ENCODE measurements at regions not wholly inside any gene's neighbourhood (a gene's known extent, or its start where the extent isn't known, plus 50 kb on each side); places are given as distances from the start of the nearest gene placed in this dataset.
"Not testable (repeated sequence)": the region's sequence is repeated elsewhere in the genome, so short reads cannot be mapped to it uniquely, and the experiment has no call there.

- H3K27ac ChIP-seq, result no peak overlapping the region
- TF ChIP-seq ZFX (IDR thresholded peaks at IDR 0.05; ENCODE audit: borderline replicate concordance), result no peak
- TF ChIP-seq, protein P1, sequence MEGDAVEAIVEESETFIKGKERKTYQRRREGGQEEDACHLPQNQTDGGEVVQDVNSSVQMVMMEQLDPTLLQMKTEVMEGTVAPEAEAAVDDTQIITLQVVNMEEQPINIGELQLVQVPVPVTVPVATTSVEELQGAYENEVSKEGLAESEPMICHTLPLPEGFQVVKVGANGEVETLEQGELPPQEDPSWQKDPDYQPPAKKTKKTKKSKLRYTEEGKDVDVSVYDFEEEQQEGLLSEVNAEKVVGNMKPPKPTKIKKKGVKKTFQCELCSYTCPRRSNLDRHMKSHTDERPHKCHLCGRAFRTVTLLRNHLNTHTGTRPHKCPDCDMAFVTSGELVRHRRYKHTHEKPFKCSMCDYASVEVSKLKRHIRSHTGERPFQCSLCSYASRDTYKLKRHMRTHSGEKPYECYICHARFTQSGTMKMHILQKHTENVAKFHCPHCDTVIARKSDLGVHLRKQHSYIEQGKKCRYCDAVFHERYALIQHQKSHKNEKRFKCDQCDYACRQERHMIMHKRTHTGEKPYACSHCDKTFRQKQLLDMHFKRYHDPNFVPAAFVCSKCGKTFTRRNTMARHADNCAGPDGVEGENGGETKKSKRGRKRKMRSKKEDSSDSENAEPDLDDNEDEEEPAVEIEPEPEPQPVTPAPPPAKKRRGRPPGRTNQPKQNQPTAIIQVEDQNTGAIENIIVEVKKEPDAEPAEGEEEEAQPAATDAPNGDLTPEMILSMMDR (IDR thresholded peaks at IDR 0.05), result no peak
Measured at GRCh38 chr4:134122903-134123302, 78.7 kb downstream of the PABPC4L start.

DNA sequence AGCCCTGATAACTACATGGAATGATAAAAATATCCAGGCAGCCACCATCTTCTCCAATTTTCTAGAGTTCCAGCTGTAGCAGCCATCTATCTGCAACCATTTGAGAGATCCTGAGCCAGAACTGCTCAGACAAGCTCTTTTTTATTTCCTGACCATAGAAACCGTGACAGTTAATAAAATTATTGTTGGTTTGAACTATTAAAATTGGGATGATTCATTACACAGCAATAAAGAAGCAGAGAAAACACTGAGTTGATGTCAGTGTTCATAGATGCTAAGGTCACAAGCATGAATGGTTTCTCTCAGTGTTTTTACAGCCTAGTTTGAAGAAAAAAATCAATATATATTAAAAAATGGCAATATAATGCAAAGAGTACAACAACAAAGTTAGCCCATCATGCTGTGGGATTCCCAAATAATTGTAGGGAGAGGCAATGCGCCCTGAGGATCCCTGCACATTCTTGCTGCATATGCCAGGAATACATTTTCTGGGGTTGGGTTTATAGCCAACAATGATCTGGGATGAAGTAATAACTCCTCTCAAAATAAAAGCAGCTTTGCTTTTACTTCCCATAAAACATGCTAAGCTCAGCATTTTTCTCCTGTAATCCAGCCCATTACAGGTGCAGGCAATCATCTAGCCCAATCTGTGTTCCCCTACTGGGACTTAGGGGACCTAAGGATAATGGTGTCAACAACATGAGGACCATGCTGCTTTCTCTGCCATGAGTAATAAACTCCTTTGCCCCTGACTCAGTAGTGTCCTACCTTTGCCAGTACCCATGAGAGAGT, 84.0 kb downstream of the PABPC4L start:
- H3K27ac ChIP-seq, result no peak overlapping the region
- TF ChIP-seq, protein P1 (IDR thresholded peaks at IDR 0.05), result no peak
- TF ChIP-seq ZFX (IDR thresholded peaks at IDR 0.05; ENCODE audit: borderline replicate concordance), result no peak

- TF ChIP-seq, protein P1 (IDR thresholded peaks at IDR 0.05), result no peak
- no peak for TF ChIP-seq ZFX (IDR thresholded peaks at IDR 0.05; ENCODE audit: borderline replicate concordance)
- H3K27ac ChIP-seq, result no peak overlapping the region
Measured at GRCh38 chr4:134089885-134090284, 111.7 kb downstream of the PABPC4L start.

DNA sequence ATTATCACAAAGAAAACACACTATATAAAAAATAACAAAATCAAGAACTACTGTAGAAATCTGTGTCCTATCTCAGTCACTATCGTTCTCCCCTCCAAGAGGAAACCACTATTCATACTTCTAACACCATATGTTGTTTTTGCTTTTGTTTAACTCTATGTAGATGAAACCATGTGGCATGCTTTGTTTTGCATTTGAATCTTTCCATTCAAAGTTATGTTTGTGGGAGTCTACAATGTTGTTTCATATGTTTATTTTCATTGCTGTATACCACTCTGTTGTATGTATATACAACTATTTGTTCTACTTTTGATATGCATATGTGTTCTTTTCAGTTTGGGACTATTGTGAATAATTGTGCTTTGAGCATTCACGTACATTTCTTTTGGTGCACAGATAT, 116.1 kb downstream of the PABPC4L start:
- H3K27ac ChIP-seq, result no peak overlapping the region
- TF ChIP-seq, protein P1 (IDR thresholded peaks at IDR 0.05), result no peak
- TF ChIP-seq ZFX (IDR thresholded peaks at IDR 0.05; ENCODE audit: borderline replicate concordance), result no peak

DNA sequence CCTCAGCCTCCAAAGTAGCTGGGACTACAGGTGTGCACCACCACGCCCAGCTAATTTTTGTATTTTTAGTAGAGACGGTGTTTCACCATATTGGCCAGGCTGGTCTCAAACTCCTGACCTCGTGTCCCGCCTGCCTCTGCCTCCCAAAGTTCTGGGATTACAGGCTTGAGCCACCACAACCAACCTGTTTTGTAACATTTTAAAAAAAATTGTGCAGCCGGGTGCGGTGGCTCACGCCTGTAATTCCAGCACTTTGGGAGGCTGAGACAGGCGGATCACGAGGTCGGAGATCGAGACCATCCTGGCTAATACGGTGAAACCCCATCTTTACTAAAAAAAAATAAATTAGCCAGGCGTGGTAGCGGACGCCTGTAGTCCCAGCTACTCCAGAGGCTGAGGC, 122.5 kb downstream of the PABPC4L start:
- not testable (repeated sequence) for H3K27ac ChIP-seq

DNA sequence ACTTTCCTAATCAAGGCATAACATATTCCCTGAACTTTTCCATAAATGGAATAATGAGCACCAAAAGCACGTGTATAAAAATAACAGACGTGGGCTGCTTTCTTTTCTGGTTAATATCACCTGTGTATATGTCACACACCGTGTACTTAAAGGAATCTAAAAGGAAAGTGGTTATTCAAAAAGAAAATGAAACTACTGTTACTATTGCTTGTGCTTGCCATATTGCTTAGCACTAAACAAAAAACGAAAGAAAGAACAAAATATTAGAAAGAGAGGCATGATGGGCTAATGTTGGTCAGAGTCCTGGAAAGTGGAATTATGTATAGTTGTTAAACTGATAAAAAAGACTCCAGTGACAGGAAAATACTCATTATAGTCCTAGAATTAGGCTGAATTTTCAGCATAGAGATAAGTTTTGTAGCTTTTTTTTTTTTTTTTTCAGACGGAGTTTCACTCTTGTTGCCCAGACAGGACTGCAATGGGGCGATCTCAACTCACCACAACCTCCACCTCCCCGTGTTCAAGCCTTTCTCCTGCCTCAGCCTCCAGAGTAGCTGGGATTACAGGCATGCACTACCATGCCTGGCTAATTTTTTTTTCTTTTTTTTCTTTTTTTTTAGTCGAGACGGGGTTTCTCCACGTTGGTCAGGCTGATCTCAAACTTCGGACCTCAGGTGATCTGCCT, 123.2 kb downstream of the PABPC4L start:
- H3K27ac ChIP-seq, result no peak overlapping the region
- TF ChIP-seq, protein P1 (IDR thresholded peaks at IDR 0.05), result no peak
- no peak for TF ChIP-seq ZFX (IDR thresholded peaks at IDR 0.05; ENCODE audit: borderline replicate concordance)

GRCh38 chr4:134073711-134074110, 127.9 kb downstream of the PABPC4L start:
- H3K27ac ChIP-seq, result no peak overlapping the region
- TF ChIP-seq, protein P1 (IDR thresholded peaks at IDR 0.05), result no peak
- no peak for TF ChIP-seq ZFX (IDR thresholded peaks at IDR 0.05; ENCODE audit: borderline replicate concordance)

All from 22Rv1 (cell line).